Right atrium auricular region (tissue), 2 donors: ENCODE measurements at regions not wholly inside any gene's neighbourhood (a gene's known extent, or its start where the extent isn't known, plus 50 kb on each side); places are given as distances from the start of the nearest gene placed in this dataset.

Source experiments
- DNase-seq: peaks from one replicate; pipeline ENCODE4 v3.0.0-alpha.2; 2019; ENCODE audit warnings: low spot score
- H3K27ac ChIP-seq, 2 donors: fragments of 200-600 bp; sonication (generic); 1 replicate in 1 of 2; 2 replicates in 1 of 2; pipeline ENCODE4 v1.5.1; 2016 to 2019
- H3K27me3 ChIP-seq, 2 donors: fragments of 200-600 bp; sonication (generic); one replicate each; pipeline versions ENCODE4 v1.5.1 to v1.6.0; 2017 to 2019
- H3K36me3 ChIP-seq: fragments of 200-600 bp; sonication (generic); one replicate; pipeline ENCODE4 v1.5.1; 2016
- H3K4me1 ChIP-seq, 2 donors: fragments of 200-600 bp; sonication (generic); one replicate each; pipeline versions ENCODE4 v1.5.1 to v1.6.0; 2017 to 2019
- H3K4me3 ChIP-seq, 2 donors: fragments of 200-600 bp; sonication (generic); 1 replicate in 1 of 2; 2 replicates in 1 of 2; pipeline ENCODE4 v1.5.1; 2017 to 2019; ENCODE audit warnings: mild to moderate bottlenecking in 1 of 2, moderate library complexity in 1 of 2
- H3K9me3 ChIP-seq, 2 donors: fragments of 200-600 bp; sonication (generic); one replicate each; pipeline ENCODE4 v1.5.1; 2019
- CTCF ChIP-seq, 2 donors: fragments of 200-600 bp; sonication (generic); IDR thresholded peaks; one replicate each; pipeline ENCODE4 v1.5.1; 2019; ENCODE audit warnings: antibody characterized with exemption in 2 of 2

DNA sequence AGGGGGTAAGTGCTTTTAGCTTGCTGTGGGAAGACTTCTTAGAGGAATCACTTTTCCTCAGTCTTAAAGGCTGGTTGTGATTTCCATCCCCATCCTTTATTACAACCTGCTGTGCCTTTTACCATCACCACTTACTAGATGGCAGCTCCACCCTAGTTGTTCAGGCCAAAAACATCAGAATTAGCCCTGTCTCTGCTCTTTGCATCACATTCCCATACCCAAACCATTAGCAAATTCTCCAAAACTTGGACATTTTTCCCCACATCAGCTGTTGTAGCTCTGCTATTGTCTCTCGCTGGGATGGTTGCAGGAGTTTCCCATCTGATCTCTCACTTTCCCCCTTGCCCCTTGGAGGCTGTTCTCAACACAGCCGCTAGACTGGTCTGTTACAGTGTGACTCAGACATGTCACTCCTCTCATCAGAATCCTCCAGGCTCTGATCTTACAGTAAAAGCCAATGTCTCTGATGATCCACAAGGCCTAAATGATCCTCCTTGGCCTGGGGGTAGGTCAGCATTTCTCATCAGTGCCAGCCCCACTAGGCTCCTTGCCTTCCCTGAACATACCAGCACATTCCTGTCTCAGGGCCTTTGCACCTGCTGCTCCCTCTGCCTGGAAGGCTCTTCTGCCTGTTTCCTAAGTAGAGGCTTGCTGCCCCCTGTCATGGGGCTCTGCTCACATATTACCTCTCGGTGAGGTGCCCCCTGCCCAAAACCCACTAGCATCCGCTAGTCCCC lies 102.5 kb downstream of the BEGAIN start:
- H3K27me3 ChIP-seq, result no peaks in the 10 kb centered on the region
- H3K4me1 ChIP-seq, result no peaks in the 10 kb centered on the region
- no peak for DNase-seq
- no peak for TF ChIP-seq CTCF (IDR thresholded peaks at IDR 0.05)
- no peak overlapping the region for H3K27ac ChIP-seq
- no peaks in the 10 kb centered on the region for H3K36me3 ChIP-seq
- no peaks in the 10 kb centered on the region for H3K9me3 ChIP-seq
- no peak overlapping the region for H3K4me3 ChIP-seq

GRCh38 chr14:100486025-100486828 lies 101.0 kb downstream of the BEGAIN start:
- H3K4me1 ChIP-seq, result no peaks in the 10 kb centered on the region
- H3K36me3 ChIP-seq, result no peaks in the 10 kb centered on the region
- no peaks in the 10 kb centered on the region for H3K9me3 ChIP-seq
- no peaks in the 10 kb centered on the region for H3K27me3 ChIP-seq
- DNase-seq, result no peak
- TF ChIP-seq CTCF (IDR thresholded peaks at IDR 0.05), result no peak
- no peak overlapping the region for H3K4me3 ChIP-seq
- no peak overlapping the region for H3K27ac ChIP-seq
